MM.1S (cell line): ENCODE measurements at regions not wholly inside any gene's neighbourhood (a gene's known extent, or its start where the extent isn't known, plus 50 kb on each side); places are given as distances from the start of the nearest gene placed in this dataset.

Experiments
- DNase-seq: peaks from one replicate; pipeline ENCODE4 v3.0.0-alpha.2; 2015
- H2AFZ ChIP-seq: fragments of 300-600 bp; sonication (generic); 2 replicates; pipeline ENCODE4 v1.6.0; 2016; ENCODE audit warnings: antibody characterized with exemption, low read length
- H3F3A ChIP-seq: fragments of 300-600 bp; sonication (generic); 2 replicates; pipeline ENCODE4 v1.6.1; 2016; ENCODE audit warnings: mild to moderate bottlenecking, antibody characterized with exemption, low read length, moderate library complexity, mixed read lengths; ENCODE audit not compliant: insufficient read depth
- H3K27ac ChIP-seq: fragments of 300-600 bp; sonication (generic); 2 replicates; pipeline ENCODE4 v1.5.1; 2016; ENCODE audit warnings: mild to moderate bottlenecking, low read length
- H3K27me3 ChIP-seq: fragments of 300-600 bp; sonication (generic); replicated peaks from 2 replicates; pipeline ENCODE4 v1.6.0; 2016; ENCODE audit warnings: low read length; ENCODE audit not compliant: insufficient read depth
- H3K36me3 ChIP-seq: fragments of 300-600 bp; sonication (generic); replicated peaks from 2 replicates; pipeline ENCODE4 v1.6.1; 2016; ENCODE audit warnings: mild to moderate bottlenecking, low read length, mixed read lengths; ENCODE audit not compliant: insufficient read depth
- H3K4me1 ChIP-seq: fragments of 300-600 bp; sonication (generic); 2 replicates; pipeline ENCODE4 v1.6.1; 2016; ENCODE audit warnings: low read length, mixed read lengths
- H3K4me2 ChIP-seq: fragments of 300-600 bp; sonication (generic); 2 replicates; pipeline ENCODE4 v1.6.0; 2016; ENCODE audit warnings: low read depth, low read length
- H3K4me3 ChIP-seq: fragments of 300-600 bp; sonication (generic); 2 replicates; pipeline ENCODE4 v1.5.1; 2016; ENCODE audit warnings: low read length, mixed read lengths
- H3K79me2 ChIP-seq: fragments of 300-600 bp; sonication (generic); 2 replicates; pipeline ENCODE4 v1.6.1; 2016; ENCODE audit warnings: mixed run types, low read length, mixed read lengths
- H3K9ac ChIP-seq: fragments of 300-600 bp; sonication (generic); 2 replicates; pipeline ENCODE4 v1.6.1; 2016; ENCODE audit warnings: low read length, mixed read lengths
- H3K9me2 ChIP-seq: fragments of 300-600 bp; sonication (generic); replicated peaks from 2 replicates; pipeline ENCODE4 v1.6.1; 2016; ENCODE audit warnings: mild to moderate bottlenecking, low read length, mixed read lengths; ENCODE audit not compliant: insufficient read depth
- H3K9me3 ChIP-seq: fragments of 300-600 bp; sonication (generic); replicated peaks from 2 replicates; pipeline ENCODE4 v1.6.1; 2016; ENCODE audit warnings: mild to moderate bottlenecking, low read length, mixed read lengths; ENCODE audit not compliant: insufficient read depth
- H4K20me1 ChIP-seq: fragments of 300-600 bp; sonication (generic); 2 replicates; pipeline ENCODE4 v1.6.1; 2016; ENCODE audit warnings: mild to moderate bottlenecking, low read length, moderate library complexity, mixed read lengths; ENCODE audit not compliant: insufficient read depth
- CTCF ChIP-seq: fragments of 300-600 bp; sonication (generic); IDR thresholded peaks from 2 replicates; pipeline ENCODE4 v1.5.1; 2016; ENCODE audit warnings: antibody characterized with exemption, low read length, mixed read lengths
- EZH2 ChIP-seq: fragments of 300-600 bp; sonication (generic); optimal IDR thresholded peaks from 2 replicates; pipeline ENCODE3; 2017; ENCODE audit warnings: low read depth, mild to moderate bottlenecking, antibody characterized with exemption, low read length, mixed read lengths
- EZH2phosphoT487 ChIP-seq: fragments of 300-600 bp; sonication (generic); IDR thresholded peaks from 2 replicates; pipeline ENCODE4 v1.6.1; 2018; ENCODE audit warnings: antibody characterized with exemption, low read length

- Histone ChIP-seq H3K27me3 (no peaks in the 10 kb centered on the region), H3K79me2 (no peaks in the 10 kb centered on the region), H3F3A (peaks cover 6% of the 10 kb centered on the region; the same call in 1 of the 2 replicates), H2AFZ (no peak overlapping the region), H3K9ac (no peak overlapping the region), H3K27ac (no peak overlapping the region), H3K4me1 (peaks cover 16% of the 10 kb centered on the region), H3K9me2 (no peaks in the 10 kb centered on the region), H3K9me3 (no peaks in the 10 kb centered on the region), H3K4me2 (no peak overlapping the region), H3K4me3 (no peak overlapping the region), H4K20me1 (no peaks in the 10 kb centered on the region), H3K36me3 (no peaks in the 10 kb centered on the region)
- TF ChIP-seq EZH2phosphoT487 (no peak), CTCF (no peak)
- DNase-seq: no peak
Observed at GRCh38 chrX:24410514-24411189, 50.2 kb downstream of the SUPT20HL1 start.

- Histone ChIP-seq H3K79me2 (no peaks in the 10 kb centered on the region), H3K9ac (no peak overlapping the region), H3K27ac (peak overlapping the region; percentile 69; the same call in 1 of the 2 replicates), H3K36me3 (no peaks in the 10 kb centered on the region), H3F3A (peaks cover 6% of the 10 kb centered on the region; the same call in 1 of the 2 replicates), H3K4me3 (no peak overlapping the region), H3K9me3 (no peaks in the 10 kb centered on the region), H2AFZ (peak overlapping the region; percentile 22), H3K4me1 (peaks cover 16% of the 10 kb centered on the region), H3K9me2 (no peaks in the 10 kb centered on the region), H4K20me1 (no peaks in the 10 kb centered on the region), H3K4me2 (peak overlapping the region; percentile 28; the same call in 1 of the 2 replicates), H3K27me3 (no peaks in the 10 kb centered on the region)
- peak; percentile 55 for DNase-seq
- TF ChIP-seq CTCF: no peak
- TF ChIP-seq EZH2phosphoT487: no peak
- TF ChIP-seq EZH2: no peak
Observed at GRCh38 chrX:24412637-24413363, 52.3 kb upstream of the PDK3 start.
